ENCODE measurements at regions not wholly inside any gene's neighbourhood (a gene's known extent, or its start where the extent isn't known, plus 50 kb on each side); places are given as distances from the start of the nearest gene placed in this dataset.

DNA sequence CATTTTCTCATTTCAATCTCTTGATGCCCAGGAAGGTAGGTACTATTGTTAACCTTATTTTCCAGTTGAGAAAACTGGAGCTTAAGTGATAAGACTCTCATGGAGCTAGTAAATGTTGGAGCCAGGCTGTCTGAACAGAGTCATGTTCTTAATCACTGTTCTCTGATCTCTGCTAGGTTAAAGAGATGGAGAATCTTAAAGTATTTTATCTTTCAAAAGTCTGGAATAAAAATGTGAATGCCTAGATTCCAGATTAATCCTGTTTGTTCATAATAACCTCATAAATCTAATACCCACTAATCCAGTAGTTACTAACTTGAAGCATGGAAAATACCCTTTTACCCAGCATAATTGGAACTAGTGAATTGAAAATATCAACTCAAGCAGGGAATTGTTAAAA, 341.0 kb upstream of the RGS6 start:
- TF ChIP-seq SUZ12 (IDR thresholded peaks at IDR 0.05; ENCODE audit: extremely low read depth, insufficient read depth, insufficient read length) (no peak), ZNF274 (IDR thresholded peaks at IDR 0.05; ENCODE audit: low read depth, low read length) (no peak)
